HG02763 (cell line): ENCODE measurements at regions not wholly inside any gene's neighbourhood (a gene's known extent, or its start where the extent isn't known, plus 50 kb on each side); places are given as distances from the start of the nearest gene placed in this dataset.
"Not testable (repeated sequence)": the region's sequence is repeated elsewhere in the genome, so short reads cannot be mapped to it uniquely, and the experiment has no call there.

Source experiments
- ATAC-seq: cut with Tn5 transposase; IDR thresholded peaks from one replicate; pipeline ENCODE4 v1.9.1; 2021; ENCODE audit warnings: mild to moderate bottlenecking, moderate library complexity; ENCODE audit not compliant: unreplicated experiment

DNA sequence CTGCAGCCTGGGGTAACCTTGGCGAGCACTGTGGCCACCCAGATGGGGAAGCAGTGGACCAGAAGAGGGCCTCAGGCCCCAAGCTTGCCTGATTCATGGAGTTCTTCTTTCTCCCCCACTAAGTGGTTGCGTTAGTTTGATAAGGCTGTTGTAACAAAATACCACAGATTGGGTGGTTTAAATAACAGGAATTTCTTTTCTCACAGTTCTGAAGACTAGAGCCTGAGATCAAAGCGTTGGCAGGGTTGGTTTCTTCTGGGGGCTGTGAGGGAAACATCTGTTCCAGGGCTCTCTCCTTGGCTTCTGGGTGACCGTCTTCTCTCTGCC is 105.7 kb upstream of the GATB start:
- no peak for ATAC-seq

DNA sequence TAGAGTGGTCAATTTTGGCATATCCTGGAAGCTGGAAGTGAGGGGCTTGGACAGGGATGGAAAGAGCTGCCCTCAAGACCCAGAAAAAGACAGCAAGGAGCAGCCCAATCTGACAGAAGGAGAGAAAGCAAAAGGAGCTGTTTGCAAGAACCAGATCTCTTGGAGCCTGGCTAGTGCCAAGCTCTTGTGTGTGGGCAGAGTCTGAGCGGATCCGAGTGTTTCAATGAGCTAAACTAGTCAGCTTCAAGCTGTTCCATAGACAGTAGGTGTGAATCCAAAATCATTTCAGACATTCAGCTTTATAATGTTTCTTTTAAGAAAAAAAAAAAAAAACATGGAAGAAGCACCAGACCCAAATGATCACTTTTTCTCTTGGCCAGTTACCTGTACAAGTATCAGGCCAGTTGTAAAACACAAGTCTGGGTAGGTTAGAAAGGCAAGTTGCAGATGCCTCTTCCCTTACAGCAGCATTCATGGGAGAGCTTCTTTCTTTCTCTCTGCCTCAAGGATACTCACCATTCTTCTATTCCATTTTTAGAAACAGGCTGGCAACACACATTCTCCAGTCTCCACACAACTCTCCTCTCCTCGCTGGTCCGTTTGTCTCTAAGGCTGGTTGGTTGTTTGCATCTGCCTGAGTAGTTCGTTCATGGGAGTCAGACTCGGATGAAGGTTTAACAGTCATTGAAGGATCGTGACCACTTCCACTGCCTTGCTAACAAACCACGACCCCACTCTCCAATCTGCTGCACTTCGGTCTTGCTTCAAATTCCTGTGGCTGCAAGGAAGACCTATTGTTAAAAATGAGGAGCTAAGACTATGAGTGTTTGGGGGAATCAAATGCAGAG is 105.2 kb upstream of the GATB start:
- ATAC-seq = no peak

DNA sequence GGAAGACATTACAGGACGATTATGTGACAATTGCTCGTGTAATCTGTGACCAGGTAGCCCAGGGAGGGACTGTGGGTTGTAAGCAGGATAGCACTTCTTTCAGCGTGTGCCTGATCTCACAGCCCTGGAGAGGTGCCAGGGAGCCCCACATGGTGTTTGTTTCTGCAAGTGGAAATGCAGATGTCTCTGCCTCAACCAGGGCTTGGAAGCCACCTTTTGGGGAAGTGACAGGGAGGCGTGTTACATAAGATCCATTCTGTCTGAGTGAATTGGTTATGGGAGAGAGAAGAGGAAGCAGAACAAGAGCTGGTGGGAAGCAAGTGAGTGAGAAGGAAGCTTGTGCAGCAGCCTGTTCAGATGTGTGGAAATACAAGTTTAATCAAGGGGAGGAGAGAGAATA is 104.5 kb upstream of the GATB start:
- no peak for ATAC-seq

DNA sequence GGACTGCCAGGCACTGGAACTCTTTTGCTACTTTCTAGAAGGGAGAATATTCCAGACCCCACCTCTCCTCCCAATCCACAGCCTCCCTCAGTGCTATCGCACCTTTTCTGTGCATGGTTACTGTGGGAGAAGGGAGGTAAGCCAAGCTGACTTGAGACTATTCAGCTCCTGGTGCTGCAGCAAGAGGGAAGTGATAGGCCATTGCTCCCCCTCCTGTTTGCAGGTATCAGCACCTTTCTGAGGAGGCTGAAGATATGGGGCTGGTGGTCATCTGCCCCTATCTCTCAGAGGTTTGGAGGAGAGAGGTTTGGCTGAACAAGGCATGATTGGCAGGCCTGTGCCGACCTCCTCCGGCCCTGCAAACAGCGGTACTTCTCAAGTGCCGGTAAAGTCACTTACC is 103.3 kb upstream of the GATB start:
- ATAC-seq = no peak

DNA sequence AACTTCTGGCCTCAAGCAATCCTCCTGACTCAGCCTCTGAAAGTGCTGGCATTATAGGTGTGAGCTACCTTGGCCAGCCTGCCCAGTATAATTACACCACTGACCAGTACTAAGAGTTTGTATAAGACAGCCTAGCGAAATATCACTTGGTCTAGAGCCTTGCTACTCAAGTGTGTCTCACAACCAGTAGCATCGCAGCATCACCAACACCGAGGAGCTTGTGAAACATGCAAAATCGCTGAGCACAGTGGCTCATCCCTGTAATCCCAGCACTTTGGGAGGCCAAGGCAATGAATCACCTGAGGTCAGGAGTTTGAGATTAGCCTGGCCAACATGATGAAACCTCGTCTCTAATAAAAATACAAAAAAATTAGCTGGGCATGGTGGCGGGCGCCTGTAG is 102.0 kb upstream of the GATB start:
- ATAC-seq = no peak

DNA sequence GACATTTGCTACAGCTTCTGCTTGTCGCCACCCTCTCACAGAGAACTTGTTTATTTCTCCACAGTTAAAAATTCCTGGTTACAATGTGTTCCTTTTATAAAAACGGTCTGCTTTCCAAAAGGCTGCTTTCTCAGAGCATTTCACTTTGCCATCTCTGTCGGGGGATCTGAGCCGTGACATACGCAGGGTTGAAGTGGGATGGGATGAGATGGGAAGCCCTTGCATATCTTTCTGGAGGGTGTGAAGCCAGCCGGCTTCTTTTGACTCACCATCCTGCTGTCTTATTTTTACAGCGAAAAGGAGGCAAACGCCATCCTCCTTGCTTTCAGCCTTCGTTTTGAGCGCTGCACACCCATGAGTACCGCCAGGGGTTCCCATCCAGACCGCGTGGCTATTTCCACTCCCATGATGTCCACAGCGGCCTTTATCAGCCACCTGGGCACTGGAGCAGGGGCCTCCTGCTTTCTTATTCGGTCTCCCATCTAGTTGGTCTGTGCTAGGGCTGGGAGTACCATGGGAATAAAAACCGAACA is 99.8 kb upstream of the GATB start:
- ATAC-seq = no peak

DNA sequence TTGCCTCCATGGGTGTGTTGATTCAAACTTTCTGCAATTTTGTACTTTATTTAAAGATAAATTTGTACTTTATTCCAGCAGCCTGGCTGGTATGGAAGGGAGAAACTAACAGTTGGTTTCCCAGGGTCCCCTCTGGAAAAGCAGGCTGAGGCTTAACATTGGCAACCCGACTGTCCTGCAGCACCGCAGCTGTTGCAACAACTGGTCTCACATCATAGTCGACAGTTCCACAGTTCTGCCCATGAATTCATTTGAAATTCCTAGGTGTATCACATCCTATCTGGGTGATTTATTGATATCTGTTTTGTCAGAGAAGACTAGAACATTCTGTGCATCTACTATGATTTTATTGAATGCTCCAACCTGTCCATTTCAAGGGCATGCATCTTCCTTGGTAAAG is 98.8 kb upstream of the GATB start:
- no peak for ATAC-seq

DNA sequence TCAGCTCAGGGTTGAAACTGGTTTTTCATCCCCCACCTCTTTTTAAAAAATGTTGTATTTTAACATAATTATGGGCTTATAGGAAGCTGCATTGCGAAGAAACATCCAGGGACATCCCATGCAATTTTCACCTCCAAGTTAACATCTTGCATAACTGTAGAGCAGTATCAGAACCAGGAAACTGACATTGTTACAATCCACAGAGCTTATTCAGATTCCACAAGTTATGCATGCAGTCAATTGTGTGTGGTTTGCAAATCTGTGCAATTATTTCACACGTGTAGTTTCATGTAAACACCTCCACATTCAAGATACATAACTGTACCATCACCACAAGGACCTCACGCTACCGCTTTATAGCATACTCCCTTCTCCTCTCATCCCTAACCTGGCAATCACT is 97.5 kb upstream of the GATB start:
- ATAC-seq = no peak

DNA sequence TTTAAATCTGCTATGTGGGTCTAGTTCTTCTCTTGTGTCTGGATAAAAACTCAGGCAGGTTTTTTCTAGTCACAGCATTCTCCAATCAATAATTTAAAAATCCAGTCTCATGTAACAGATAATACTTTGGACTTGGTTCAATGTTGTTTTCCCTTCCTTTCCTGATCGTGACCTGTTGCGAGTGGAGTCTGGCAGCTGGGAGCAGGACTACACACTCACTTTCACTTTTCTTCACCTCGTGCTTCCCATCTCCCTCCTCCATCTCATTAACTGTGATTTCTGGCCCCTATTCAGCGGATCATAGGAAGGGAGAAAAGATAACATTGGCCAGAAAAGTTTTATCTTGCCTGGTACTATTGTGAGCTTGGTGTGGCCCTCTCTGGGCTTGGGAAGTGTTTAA is 96.6 kb upstream of the GATB start:
- no peak for ATAC-seq

DNA sequence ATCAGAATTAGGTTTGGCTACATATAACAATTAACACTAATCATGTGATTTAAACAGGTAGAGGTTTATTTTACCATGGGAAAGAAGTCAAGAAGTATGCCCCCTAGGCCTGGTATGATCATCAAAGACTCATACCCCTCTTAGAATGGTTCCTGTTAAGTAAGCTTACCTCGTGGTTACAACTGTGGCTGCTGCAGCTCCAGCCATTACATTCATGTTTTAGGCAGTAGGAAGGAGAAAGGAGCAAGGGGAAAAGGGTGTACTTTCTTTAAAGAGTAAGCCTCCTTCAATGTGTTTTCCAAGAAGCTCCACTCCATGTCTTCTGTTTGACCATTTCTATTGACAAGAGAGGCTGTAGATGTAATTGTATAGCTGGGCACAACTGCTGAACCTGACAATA is 94.9 kb upstream of the GATB start:
- no peak for ATAC-seq

DNA sequence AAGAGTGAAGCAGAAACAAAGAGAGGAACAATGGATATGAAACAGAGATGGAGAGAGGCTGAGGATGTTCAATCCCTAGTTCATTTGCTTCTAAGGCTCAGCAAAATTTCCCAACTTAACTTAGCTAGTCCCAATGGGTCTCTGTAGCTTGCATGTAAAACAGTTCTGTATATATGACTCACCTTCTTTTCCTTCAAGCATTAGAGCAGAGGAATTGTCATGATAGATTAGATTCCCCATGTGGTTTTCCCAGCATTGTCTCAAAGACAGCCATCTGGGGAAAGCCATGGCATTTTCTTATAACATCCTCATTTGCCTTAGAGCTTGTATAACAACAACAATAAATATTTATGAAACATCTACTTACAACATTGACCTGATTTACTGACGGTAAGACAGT is 93.9 kb upstream of the GATB start:
- no peak for ATAC-seq

DNA sequence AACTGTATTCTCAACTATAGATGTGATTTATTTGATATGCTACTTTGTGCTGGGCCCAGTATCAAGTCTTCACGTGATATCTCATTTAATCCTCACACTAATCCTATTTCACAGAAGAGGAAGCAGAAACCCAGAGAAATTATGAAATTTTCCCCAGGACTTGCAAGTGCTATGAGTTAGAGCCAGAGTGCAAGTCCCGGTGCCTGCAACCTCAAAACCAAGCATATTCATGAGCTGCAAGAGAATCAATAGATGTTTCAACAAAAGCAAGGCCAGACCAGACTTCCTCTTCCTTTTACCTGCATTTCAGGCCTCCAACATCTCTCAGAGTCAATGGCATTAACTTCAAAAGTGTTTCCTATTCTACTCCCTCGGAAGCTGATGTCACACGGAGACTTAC is 92.2 kb upstream of the GATB start:
- no peak for ATAC-seq

DNA sequence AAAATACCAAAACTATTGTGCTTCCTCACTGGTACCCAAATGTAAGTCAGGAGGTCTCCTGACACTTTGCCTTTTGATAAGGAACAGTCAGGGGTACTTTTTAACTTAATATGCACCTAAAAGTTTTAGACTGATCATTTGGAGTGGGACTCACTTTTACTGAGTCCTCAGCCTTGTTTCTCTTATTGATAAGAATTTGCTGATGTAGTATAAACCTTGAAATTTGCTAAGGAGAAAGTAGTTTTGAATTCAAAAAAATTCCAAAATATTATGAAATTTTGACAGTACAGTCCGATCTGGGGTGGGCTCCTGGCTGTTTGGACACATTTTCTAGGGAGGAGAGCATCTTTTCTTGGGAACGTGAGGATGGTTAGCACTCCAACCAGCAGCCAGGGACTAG is 91.4 kb upstream of the GATB start:
- no peak for ATAC-seq

DNA sequence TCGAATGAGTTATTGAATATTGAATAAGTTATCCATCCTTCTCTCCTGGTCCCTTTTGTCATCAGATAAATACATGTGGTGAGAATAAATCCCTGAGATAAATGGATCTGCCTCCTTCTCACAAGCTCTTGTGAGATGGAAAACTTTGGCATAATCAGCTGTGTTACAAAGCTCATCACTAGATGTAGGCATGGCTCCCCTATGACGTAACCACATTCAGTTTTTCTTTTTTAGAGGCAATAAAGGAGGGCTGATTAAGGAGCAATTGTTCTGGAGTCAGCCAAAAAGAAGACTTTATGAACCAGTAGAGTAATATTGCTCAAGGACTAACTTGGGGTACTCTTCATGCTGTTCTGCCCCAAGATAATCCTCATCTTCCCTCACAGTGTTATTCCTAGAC is 90.5 kb upstream of the GATB start:
- no peak for ATAC-seq

DNA sequence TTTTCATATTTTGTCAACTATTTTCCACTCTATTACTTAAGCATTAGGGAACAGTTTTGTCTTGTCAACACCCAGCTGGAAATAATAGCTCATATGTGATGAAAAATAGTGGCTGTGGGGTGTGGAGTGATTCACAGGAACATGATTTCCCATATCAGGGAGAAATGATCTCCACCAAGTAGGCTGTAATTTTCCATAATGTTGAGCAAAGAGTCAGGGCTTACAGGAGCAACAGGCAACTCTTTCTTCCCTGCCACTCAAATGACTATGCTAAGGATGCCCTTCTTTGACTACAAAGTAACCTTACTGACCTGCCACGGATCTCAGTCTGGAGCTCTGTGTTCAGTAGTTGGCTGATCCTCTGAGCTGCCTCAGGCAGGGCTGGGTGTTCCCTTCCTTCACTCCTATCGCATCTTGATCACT is 90.0 kb upstream of the GATB start:
- ATAC-seq = no peak

DNA sequence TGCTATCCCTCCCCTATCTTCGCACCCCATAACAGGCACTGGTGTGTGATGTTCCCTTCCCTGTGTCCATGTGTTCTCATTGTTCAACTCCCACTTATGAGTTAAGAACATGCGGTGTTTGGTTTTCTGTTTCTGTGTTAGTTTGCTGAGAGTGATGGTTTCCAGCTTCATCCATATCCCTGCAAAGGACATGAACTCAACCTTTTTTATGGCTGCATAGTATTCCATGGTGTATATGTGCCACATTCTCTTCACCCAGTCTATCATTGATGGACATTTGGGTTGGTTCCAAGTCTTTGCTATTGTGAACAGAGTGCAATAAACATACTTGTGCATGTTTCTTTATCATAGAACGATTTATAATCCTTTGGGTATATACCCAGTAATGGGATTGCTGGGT is 84.7 kb upstream of the GATB start:
- ATAC-seq = not testable (repeated sequence)

DNA sequence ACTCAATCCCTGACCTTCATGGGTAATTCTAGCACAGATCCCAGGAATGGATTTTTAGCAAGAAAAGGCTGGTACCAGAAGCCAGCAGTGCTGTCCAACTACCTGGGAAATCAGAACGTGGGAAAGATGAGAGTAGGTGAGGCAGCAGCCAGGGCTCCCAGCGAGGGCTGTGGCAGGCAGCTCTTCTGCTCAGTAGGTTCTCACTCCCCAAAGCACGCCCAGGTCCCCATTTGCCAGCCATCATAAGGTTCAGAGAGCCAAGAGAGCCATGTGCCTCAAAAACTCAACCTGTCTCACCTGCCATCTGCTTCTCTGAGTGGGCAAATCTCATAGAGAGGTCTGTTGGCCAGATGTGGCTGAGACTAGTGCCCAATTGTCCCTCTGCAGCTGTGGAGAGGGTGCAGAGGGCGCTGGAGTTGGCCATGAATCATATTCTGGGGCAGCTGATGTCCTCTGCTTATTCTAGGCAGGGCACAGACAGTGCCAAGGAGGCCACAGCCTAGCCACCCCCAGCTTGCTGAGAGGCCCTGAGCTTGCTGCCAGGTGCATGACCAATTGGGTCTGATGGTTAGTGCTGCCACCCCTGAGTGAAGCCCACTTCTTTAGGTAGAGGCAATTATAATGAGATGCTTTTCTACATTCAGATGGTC is 81.7 kb upstream of the GATB start:
- ATAC-seq = no peak

DNA sequence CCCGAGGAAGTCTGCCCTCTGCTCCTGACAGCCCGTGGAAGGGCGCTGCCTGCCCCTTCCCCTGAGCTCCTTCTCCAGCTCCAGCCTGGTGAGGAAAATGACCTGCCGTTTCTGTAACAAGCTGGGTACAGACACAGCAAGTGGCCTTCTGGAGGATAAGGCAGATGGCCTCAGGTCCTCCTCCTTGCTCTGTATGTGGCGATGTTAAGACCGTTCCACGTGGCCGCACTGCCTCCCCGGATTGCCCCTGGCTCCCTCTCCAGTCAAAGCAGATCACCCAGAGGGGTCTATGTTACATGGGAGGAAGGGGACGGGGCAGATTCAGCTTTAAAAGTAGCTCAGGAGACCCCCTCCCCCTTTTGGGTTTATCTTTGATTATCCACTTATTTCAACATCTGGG is 80.3 kb upstream of the GATB start:
- ATAC-seq = no peak

DNA sequence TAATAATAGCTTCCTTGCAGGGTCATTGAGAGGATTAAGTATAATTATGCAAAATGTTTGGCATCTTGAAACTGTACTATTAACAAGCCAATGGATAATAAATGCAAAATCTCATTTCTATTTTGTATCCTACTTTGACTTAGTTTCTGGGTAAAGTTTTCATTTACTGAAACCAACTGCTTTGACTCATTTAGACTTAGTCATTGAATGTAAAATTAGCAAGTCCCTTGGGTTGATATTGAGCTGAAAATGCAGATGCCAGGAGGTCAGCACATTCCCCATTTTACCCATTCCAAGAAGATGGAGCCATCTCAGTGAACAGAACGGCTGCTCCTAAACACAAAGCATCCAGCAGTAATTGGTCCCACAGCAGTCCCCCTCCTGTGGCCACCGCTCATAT is 74.7 kb upstream of the GATB start:
- ATAC-seq = no peak

DNA sequence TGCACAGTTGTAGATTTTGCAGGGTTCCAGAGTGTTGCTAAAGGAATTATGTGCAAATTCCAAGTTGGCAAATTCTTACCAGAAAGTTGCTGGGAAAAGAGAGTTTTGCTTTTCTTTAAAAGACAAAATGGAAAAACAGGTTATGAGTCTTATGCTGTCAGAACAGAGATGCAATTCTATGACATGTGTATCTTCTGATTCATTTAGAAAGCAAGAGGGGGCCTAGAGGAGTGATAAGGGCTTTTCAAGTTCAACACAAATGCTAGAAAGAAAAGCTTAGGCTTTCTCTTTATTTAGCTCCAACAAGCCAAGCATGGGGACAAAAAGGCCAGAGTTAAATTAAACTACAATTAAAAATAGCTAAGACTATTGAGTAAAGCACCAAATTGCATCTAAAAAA is 72.4 kb upstream of the GATB start:
- ATAC-seq = no peak

DNA sequence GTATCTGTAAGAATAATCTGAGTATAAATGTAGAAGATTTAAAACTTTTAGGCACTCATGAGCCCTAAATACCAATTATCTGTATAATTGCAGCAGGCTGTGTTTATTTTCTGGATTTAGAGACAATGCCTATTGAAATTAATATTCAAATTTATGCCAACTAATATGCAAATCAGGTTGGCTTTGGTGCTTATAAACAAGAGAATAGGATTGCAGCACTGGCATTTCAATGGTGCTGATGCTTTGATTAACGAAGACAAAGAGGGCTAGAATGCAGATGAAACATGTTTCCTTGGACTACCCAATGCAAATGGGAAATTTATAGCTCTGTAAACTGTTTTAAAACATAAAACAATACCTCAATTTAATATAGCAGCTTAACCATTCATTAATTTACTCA is 70.7 kb upstream of the GATB start:
- ATAC-seq = no peak

DNA sequence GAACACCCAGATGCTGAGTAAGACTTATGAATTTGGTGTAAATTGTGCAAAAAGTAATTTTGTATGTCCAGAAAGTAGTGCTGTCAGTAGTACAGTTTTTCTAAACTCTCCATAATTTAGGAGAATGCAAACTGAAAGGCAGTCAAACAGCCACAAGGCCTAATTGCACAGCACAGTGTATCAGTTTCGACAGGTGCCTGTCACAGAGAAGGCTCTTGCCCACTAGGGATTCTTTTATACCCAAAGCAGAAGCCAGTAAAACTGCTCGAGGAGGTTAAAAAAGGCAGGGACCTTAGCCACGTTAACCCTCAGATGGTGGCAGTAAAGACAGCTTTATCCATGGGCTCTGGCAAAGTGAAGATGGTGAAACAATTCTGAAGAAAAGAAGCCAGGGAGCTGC is 69.4 kb upstream of the GATB start:
- no peak for ATAC-seq

DNA sequence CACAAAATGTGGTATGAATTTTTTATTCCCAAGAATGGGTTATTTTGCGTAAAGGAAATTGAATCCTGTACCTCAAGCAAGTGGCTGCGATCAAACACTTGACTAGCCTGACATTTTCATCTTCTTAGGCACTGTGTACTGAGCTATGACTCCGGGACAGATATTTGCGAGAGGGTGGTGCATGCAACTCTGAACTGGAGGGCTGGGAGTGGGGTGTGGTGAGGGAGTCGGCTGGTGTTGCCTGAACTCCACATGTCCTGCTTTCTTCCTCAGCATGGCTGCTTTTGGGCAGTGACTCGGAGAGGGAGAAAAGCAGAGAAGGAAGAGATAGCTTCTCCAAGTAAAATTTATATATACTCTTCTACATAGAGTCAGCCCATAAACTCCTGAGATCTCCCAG is 68.5 kb upstream of the GATB start:
- ATAC-seq = no peak
